GM23338 (cell line): ENCODE measurements at regions not wholly inside any gene's neighbourhood (a gene's known extent, or its start where the extent isn't known, plus 50 kb on each side); places are given as distances from the start of the nearest gene placed in this dataset.

Experiments used
- EZH2 ChIP-seq: fragments of 200-600 bp; sonication (generic); IDR thresholded peaks from one replicate; pipeline ENCODE4 v1.8.0; 2017; ENCODE audit warnings: antibody characterized with exemption, mild to moderate bottlenecking, low read depth; ENCODE audit not compliant: unreplicated experiment
- EZH2phosphoT487 ChIP-seq: fragments of 200-600 bp; sonication (generic); IDR thresholded peaks from one replicate; pipeline ENCODE4 v1.8.1; 2018; ENCODE audit warnings: antibody characterized with exemption; ENCODE audit not compliant: unreplicated experiment
- JUNB ChIP-seq: IDR thresholded peaks from one replicate; pipeline ENCODE4 v1.6.1; 2016; ENCODE audit warnings: antibody characterized with exemption; ENCODE audit not compliant: unreplicated experiment
- POLR2AphosphoS5 ChIP-seq: IDR thresholded peaks from 2 replicates; pipeline ENCODE4 v1.6.1; 2016; ENCODE audit warnings: antibody characterized with exemption, low read depth
- TF ChIP-seq, protein P1 (sequence below), 2 experiments: fragments of 200-600 bp in 1 of 2; sonication (generic) in 1 of 2; conservative IDR thresholded peaks; 2 replicates each; pipeline versions ENCODE4 v1.5.1 to v1.6.1; 2016 to 2017; ENCODE audit warnings: antibody characterized with exemption in 2 of 2, low read depth in 2 of 2, mild to moderate bottlenecking in 2 of 2, moderate library complexity in 1 of 2
- TF ChIP-seq, protein P2 (sequence below): IDR thresholded peaks from 2 replicates; pipeline ENCODE4 v1.6.1; 2016; ENCODE audit warnings: antibody characterized with exemption
- TF ChIP-seq, protein P3 (sequence below): IDR thresholded peaks from one replicate; pipeline ENCODE4 v1.6.1; 2018; ENCODE audit warnings: antibody characterized with exemption; ENCODE audit not compliant: unreplicated experiment

DNA sequence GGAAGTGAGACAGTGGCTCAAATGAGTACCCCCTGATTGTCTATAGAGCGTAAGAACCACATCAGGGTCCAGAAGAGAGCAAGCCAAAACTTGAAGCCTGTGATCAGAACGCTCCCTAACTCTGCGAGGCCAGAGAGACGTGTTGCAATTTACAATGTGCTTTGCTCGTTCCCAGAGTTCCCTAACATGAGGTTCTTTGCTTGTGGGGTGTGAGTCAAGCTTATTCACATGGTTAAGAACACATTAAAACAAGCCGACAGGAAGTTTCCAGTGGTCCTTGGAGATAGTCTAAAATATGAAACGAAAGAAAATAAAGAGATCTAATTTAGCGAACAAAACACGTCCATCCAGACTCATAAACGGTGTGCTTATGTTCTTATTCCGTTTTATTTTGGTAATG, 702.3 kb downstream of the TRIML1 start:
- TF ChIP-seq, protein P1, sequence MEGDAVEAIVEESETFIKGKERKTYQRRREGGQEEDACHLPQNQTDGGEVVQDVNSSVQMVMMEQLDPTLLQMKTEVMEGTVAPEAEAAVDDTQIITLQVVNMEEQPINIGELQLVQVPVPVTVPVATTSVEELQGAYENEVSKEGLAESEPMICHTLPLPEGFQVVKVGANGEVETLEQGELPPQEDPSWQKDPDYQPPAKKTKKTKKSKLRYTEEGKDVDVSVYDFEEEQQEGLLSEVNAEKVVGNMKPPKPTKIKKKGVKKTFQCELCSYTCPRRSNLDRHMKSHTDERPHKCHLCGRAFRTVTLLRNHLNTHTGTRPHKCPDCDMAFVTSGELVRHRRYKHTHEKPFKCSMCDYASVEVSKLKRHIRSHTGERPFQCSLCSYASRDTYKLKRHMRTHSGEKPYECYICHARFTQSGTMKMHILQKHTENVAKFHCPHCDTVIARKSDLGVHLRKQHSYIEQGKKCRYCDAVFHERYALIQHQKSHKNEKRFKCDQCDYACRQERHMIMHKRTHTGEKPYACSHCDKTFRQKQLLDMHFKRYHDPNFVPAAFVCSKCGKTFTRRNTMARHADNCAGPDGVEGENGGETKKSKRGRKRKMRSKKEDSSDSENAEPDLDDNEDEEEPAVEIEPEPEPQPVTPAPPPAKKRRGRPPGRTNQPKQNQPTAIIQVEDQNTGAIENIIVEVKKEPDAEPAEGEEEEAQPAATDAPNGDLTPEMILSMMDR (conservative IDR thresholded peaks at IDR 0.05; ENCODE audit: low read depth in 2 of 2) = no peak
- TF ChIP-seq EZH2 (no peak), POLR2AphosphoS5 (no peak), EZH2phosphoT487 (no peak), JUNB (no peak)
- TF ChIP-seq, protein P2, sequence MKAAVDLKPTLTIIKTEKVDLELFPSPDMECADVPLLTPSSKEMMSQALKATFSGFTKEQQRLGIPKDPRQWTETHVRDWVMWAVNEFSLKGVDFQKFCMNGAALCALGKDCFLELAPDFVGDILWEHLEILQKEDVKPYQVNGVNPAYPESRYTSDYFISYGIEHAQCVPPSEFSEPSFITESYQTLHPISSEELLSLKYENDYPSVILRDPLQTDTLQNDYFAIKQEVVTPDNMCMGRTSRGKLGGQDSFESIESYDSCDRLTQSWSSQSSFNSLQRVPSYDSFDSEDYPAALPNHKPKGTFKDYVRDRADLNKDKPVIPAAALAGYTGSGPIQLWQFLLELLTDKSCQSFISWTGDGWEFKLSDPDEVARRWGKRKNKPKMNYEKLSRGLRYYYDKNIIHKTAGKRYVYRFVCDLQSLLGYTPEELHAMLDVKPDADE = no peak
- TF ChIP-seq, protein P3, sequence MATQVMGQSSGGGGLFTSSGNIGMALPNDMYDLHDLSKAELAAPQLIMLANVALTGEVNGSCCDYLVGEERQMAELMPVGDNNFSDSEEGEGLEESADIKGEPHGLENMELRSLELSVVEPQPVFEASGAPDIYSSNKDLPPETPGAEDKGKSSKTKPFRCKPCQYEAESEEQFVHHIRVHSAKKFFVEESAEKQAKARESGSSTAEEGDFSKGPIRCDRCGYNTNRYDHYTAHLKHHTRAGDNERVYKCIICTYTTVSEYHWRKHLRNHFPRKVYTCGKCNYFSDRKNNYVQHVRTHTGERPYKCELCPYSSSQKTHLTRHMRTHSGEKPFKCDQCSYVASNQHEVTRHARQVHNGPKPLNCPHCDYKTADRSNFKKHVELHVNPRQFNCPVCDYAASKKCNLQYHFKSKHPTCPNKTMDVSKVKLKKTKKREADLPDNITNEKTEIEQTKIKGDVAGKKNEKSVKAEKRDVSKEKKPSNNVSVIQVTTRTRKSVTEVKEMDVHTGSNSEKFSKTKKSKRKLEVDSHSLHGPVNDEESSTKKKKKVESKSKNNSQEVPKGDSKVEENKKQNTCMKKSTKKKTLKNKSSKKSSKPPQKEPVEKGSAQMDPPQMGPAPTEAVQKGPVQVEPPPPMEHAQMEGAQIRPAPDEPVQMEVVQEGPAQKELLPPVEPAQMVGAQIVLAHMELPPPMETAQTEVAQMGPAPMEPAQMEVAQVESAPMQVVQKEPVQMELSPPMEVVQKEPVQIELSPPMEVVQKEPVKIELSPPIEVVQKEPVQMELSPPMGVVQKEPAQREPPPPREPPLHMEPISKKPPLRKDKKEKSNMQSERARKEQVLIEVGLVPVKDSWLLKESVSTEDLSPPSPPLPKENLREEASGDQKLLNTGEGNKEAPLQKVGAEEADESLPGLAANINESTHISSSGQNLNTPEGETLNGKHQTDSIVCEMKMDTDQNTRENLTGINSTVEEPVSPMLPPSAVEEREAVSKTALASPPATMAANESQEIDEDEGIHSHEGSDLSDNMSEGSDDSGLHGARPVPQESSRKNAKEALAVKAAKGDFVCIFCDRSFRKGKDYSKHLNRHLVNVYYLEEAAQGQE = no peak
